SK-N-MC (cell line): ENCODE measurements at regions not wholly inside any gene's neighbourhood (a gene's known extent, or its start where the extent isn't known, plus 50 kb on each side); places are given as distances from the start of the nearest gene placed in this dataset.

ENCODE experiments used
- EZH2 ChIP-seq: fragments of 200-600 bp; sonication (generic); IDR thresholded peaks from one replicate; pipeline ENCODE4 v1.6.1; 2017; ENCODE audit warnings: antibody characterized with exemption
- POLR2AphosphoS5 ChIP-seq: IDR thresholded peaks from 2 replicates; pipeline ENCODE4 v1.6.1; 2012; ENCODE audit warnings: mild to moderate bottlenecking, low read depth, low read length, borderline replicate concordance

DNA sequence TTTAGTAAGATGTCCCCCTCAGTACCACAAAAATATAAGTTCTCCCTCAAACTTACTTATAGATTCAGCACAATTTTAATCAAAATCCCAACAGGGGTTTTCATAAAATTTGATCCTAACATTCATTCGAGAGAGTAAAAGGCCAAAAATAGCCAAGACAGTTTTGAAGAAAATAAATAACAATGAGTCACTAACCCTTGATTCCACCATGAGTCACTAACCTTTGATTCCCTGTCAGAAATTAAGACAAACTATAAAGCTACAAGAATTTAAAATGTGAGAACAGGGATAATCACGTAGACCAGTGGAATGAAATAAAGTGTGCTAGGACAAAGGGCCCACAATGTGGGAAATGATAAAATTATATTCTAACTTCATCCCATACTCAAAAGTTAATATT lies 320.3 kb downstream of the SUCLA2 start:
- TF ChIP-seq EZH2 = no peak
- no peak for TF ChIP-seq POLR2AphosphoS5
